Ovary (tissue), 7 donors: ENCODE measurements at regions not wholly inside any gene's neighbourhood (a gene's known extent, or its start where the extent isn't known, plus 50 kb on each side); places are given as distances from the start of the nearest gene placed in this dataset.
A peak's percentile ranks its signal among the peaks of the same experiment; 100 is the strongest.

Experiments
- DNase-seq, 5 donors: peaks; one replicate each; pipeline ENCODE4 v3.0.0-alpha.2; 2019 to 2020
- H3K27ac ChIP-seq, 2 donors: fragments of 200-600 bp; one replicate each; pipeline versions ENCODE4 v1.5.1 to v1.8.0; 2019 to 2022
- H3K27me3 ChIP-seq: fragments of 200-600 bp; one replicate; pipeline ENCODE4 v1.8.0; 2022
- H3K36me3 ChIP-seq: fragments of 200-600 bp; sonication (generic); one replicate; pipeline ENCODE4 v1.5.1; 2019
- H3K4me1 ChIP-seq: one replicate; pipeline ENCODE4 v1.8.1; 2013; ENCODE audit warnings: mild to moderate bottlenecking, moderate library complexity; ENCODE audit not compliant: insufficient read depth
- H3K4me3 ChIP-seq: fragments of 200-600 bp; sonication (generic); one replicate; pipeline ENCODE4 v1.5.1; 2017
- H3K9me3 ChIP-seq, 2 donors: fragments of 200-600 bp in 1 of 2; sonication (generic) in 1 of 2; one replicate each; pipeline versions ENCODE4 v1.5.1 to v1.8.1; 2013 to 2019; ENCODE audit warnings: mild to moderate bottlenecking in 1 of 2, moderate library complexity in 1 of 2
- EP300 ChIP-seq: sonication (generic); formaldehyde crosslinking; IDR thresholded peaks from one replicate; pipeline ENCODE4 v1.6.1; 2017; ENCODE audit warnings: antibody characterized with exemption
- POLR2A ChIP-seq: fragments of 450-650 bp; IDR thresholded peaks from one replicate; pipeline ENCODE4 v1.6.1; 2017; ENCODE audit warnings: antibody characterized with exemption, mild to moderate bottlenecking, moderate library complexity
- WGBS, 3 donors: extraction: QIAGEN DNeasy Blood & Tissue Kit in 1 of 3; methylation state at CpG; one replicate each; pipeline versions ENCODE4 v1.1.5 to v1.1.7; 2013 to 2017; 5-methylcytosine and 5-hydroxymethylcytosine counted together
- intact Hi-C, 4 donors: fragments of 100-400 bp; cut with DNase I; formaldehyde crosslinking; loops; one replicate each; pipeline versions ENCODE4 v1.11.0 to v1.15.1; 2022 to 2023
- TF ChIP-seq, protein P1 (sequence below), 3 donors: fragments of 450-650 bp in 2 of 3; fragments of 200-600 bp in 1 of 3; IDR thresholded peaks; one replicate each; pipeline versions ENCODE4 v1.5.1 to v1.8.0; 2016 to 2022; ENCODE audit warnings: antibody characterized with exemption in 3 of 3, mild to moderate bottlenecking in 1 of 3
- donor health status: DM: no; HTN: no; CAD: no; lungs with moderate emphysema.
- donor health status: DM: no; HTN: no; CAD: no.
- donor health status: Bipolar disorder and iron deficiency.
- donor health status: DM: no; HTN: no; CAD: no.
- donor health status: DM: yes; HTN: yes; CAD: no.

DNA sequence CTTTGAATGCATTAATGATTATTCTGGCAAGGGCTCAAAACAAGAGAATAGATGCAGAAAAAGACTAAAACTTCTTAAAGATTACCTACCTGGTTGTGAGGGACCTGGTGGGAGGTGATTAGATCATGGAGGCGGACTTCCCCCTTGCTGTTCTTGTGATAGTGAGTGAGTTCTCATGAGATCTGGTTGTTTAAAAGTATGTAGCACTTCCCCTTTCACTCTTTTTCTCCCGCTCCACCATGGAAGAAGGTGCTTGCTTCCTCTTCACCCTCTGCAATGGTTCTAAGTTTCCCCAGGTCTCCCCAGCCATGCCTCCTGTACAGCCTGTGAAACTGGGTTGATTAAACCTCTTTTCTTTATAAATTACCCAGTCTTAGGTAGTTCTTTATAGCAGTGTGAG is 226.6 kb downstream of the ARHGAP12 start:
- Histone ChIP-seq H3K36me3 (no peaks in the 10 kb centered on the region), H3K4me1 (peaks cover 21% of the 10 kb centered on the region), H3K27ac (no peak overlapping the region), H3K9me3 (no peaks in the 10 kb centered on the region), H3K4me3 (no peak overlapping the region), H3K27me3 (no peaks in the 10 kb centered on the region)
- WGBS, 3 donors, result 94 to 98% (median 97%) methylated on average over 2 of the region's 2 CpGs
- TF ChIP-seq, protein P1, sequence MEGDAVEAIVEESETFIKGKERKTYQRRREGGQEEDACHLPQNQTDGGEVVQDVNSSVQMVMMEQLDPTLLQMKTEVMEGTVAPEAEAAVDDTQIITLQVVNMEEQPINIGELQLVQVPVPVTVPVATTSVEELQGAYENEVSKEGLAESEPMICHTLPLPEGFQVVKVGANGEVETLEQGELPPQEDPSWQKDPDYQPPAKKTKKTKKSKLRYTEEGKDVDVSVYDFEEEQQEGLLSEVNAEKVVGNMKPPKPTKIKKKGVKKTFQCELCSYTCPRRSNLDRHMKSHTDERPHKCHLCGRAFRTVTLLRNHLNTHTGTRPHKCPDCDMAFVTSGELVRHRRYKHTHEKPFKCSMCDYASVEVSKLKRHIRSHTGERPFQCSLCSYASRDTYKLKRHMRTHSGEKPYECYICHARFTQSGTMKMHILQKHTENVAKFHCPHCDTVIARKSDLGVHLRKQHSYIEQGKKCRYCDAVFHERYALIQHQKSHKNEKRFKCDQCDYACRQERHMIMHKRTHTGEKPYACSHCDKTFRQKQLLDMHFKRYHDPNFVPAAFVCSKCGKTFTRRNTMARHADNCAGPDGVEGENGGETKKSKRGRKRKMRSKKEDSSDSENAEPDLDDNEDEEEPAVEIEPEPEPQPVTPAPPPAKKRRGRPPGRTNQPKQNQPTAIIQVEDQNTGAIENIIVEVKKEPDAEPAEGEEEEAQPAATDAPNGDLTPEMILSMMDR (IDR thresholded peaks at IDR 0.05), result no peak
- TF ChIP-seq POLR2A, result no peak
- TF ChIP-seq EP300, result no peak
- intact Hi-C loops, result loop anchor here in 1 of 4 donors (5.0 to 10.0 kb wide), 2 partner anchors 53 to 280 kb away; no protein-coding TSS in a partner anchor
- no peak for DNase-seq

DNA sequence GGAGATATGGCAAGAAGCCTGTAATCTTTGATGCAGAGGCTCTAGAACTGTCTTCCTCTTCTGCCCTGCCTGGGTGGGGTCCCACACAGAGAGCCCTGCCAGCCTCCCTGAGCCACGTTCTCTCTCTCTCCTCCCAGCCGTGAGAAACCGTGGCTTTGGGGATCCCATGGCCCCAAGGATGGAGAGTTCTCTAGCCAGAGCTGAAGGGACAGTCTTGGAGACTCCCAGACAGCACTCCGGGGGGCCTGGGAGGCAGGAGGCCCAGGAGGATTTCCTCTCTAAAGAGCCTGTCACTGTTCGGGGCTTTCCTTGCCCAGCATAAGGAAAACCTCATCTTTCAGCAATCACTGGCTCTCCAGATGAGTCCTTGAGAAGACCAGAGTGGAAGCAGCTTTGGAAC is 227.1 kb downstream of the ARHGAP12 start:
- DNase-seq, result no peak
- intact Hi-C loops, result loop anchor here in 1 of 4 donors (5.0 to 10.0 kb wide), 2 partner anchors 53 to 281 kb away; no protein-coding TSS in a partner anchor
- H3K27ac ChIP-seq, result peak overlapping the region in 1 of 2 donors; percentile 40
- TF ChIP-seq EP300, result no peak
- no peak for TF ChIP-seq POLR2A
- TF ChIP-seq, protein P1 (IDR thresholded peaks at IDR 0.05), result no peak
- H3K4me1 ChIP-seq, result peaks cover 18% of the 10 kb centered on the region
- H3K27me3 ChIP-seq, result no peaks in the 10 kb centered on the region
- WGBS, 3 donors, result 55 to 66% (median 60%) methylated on average over 5 of the region's 5 CpGs
- H3K4me3 ChIP-seq, result no peak overlapping the region
- no peaks in the 10 kb centered on the region for H3K36me3 ChIP-seq
- no peaks in the 10 kb centered on the region for H3K9me3 ChIP-seq

DNA sequence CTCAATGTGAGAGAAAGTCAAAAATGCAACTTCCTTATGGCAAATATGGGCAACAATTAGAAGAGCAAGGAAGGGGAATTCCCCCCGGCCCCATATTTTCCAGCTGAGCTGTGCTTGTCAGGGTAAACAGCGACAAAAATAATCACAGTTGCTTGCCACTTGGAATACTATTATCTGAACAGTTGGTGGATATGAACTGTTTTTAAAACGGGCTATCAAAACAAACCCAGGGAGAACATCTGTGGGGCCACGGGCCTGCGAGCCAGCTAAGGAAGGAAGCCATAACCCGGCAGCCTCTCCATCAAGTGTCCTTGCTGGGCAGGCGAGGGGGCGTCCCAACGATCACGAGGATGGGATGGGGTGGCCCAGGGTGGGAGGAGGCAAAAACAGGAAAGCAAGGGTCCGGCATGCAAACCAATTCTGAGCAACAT is 228.4 kb downstream of the ARHGAP12 start:
- Histone ChIP-seq H3K27ac (peak overlapping the region in 1 of 2 donors; percentile 40), H3K36me3 (no peaks in the 10 kb centered on the region), H3K27me3 (no peaks in the 10 kb centered on the region), H3K4me1 (peaks cover 18% of the 10 kb centered on the region), H3K9me3 (no peaks in the 10 kb centered on the region), H3K4me3 (no peak overlapping the region)
- no peak for DNase-seq
- no peak for TF ChIP-seq EP300
- TF ChIP-seq, protein P1 (IDR thresholded peaks at IDR 0.05), result no peak
- TF ChIP-seq POLR2A, result no peak
- WGBS, 3 donors, result 4 to 29% (median 8%) methylated on average over 11 of the region's 11 CpGs
- intact Hi-C loops, result loop anchor here in 1 of 4 donors (5.0 to 10.0 kb wide), 2 partner anchors 55 to 282 kb away; no protein-coding TSS in a partner anchor

DNA sequence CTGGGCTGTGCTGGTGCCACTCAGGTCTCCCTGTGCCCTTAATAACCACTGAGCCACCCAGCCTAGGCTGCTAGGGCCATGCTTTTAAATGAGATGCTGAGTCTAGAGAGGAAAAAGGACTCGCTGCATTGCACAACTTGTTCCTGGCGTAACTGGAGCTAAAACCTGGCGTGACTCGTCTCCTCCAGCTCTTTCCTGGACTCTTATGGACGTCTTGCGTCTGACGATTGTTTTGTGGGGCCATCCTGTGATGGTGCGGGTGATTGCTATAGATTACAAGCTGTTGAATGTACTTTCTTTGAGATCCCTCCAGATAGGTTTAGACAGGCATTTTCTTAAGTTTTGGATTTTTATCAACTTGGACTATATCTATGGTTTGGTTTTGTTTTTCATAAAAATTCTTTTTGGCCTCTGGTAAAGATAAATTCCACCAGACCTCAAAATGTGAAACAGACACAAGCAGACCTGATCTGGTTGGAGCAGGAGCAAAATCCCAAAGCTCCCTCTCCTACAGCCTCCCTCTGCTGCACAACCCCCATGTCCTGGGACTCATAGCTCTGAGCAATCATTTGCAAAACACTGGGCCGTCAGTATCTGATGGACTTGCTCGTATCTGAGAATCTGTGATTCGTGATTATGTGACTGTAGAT is 230.3 kb downstream of the ARHGAP12 start:
- Histone ChIP-seq H3K4me1 (peaks cover 18% of the 10 kb centered on the region), H3K27me3 (no peaks in the 10 kb centered on the region), H3K4me3 (no peak overlapping the region), H3K36me3 (no peaks in the 10 kb centered on the region), H3K9me3 (no peaks in the 10 kb centered on the region), H3K27ac (peak overlapping the region; percentile 75 to 90)
- peak in 2 of 5 donors; percentile 58 to 74 for DNase-seq
- 39 to 46% (median 45%) methylated on average over 11 of the region's 11 CpGs for WGBS, 3 donors
- TF ChIP-seq, protein P1 (IDR thresholded peaks at IDR 0.05), result no peak
- TF ChIP-seq EP300 (no peak), POLR2A (no peak)
- intact Hi-C loops, result loop anchor here in 1 of 4 donors (10.0 kb wide), 1 partner anchor 674 kb away; no protein-coding TSS in a partner anchor
